PC-9 (cell line): ENCODE measurements at regions not wholly inside any gene's neighbourhood (a gene's known extent, or its start where the extent isn't known, plus 50 kb on each side); places are given as distances from the start of the nearest gene placed in this dataset.
"Not testable (repeated sequence)": the region's sequence is repeated elsewhere in the genome, so short reads cannot be mapped to it uniquely, and the experiment has no call there.

ENCODE experiments used
- BruUV-seq: library from RNA; stranded (reverse); fragments of 400-500 nt; replicated peaks from 2 replicates; lab custom pipeline; 2021; lab: Mats Ljungman, UMichigan
- CTCF ChIA-PET: fragments of 300-600 bp; sonication (Branson Sonifier 250); formaldehyde crosslinking; loops from one replicate; lab custom pipeline; 2022; ENCODE audit warnings: antibody characterized with exemption; lab: Charles Lee
- POLR2A ChIA-PET: fragments of 300-600 bp; sonication (Branson Sonifier 250); formaldehyde crosslinking; loops from one replicate; lab custom pipeline; 2022; ENCODE audit warnings: antibody characterized with exemption; ENCODE audit not compliant: unreplicated experiment; lab: Charles Lee
- DNase-seq, 2 experiments: peaks; one replicate each; pipeline versions ENCODE4 v3.0.0 to v3.0.0-alpha.2; 2015 to 2022; ENCODE audit warnings: mixed read lengths in 1 of 2
- H2AFZ ChIP-seq: fragments of 200-600 bp; sonication (generic); 2 replicates; pipeline ENCODE4 v1.8.1; 2017; ENCODE audit warnings: antibody characterized with exemption
- H3F3A ChIP-seq: fragments of 200-600 bp; sonication (generic); 2 replicates; pipeline ENCODE4 v1.8.1; 2017; ENCODE audit warnings: antibody characterized with exemption, mild to moderate bottlenecking, low read depth; ENCODE audit not compliant: insufficient read depth
- H3K27ac ChIP-seq: fragments of 200-600 bp; sonication (generic); 2 replicates; pipeline ENCODE4 v1.6.1; 2016; ENCODE audit warnings: mixed run types
- H3K27me3 ChIP-seq: fragments of 200-600 bp; sonication (generic); 2 replicates; pipeline ENCODE4 v1.6.1; 2016; ENCODE audit warnings: low read depth, mixed run types; ENCODE audit not compliant: insufficient read depth
- H3K36me3 ChIP-seq: fragments of 200-600 bp; sonication (generic); 2 replicates; pipeline ENCODE4 v1.6.1; 2016; ENCODE audit warnings: low read depth, mixed run types
- H3K4me1 ChIP-seq: fragments of 200-600 bp; sonication (generic); replicated peaks from 2 replicates; pipeline ENCODE4 v1.6.1; 2016; ENCODE audit warnings: mixed run types; ENCODE audit not compliant: insufficient read depth
- H3K4me2 ChIP-seq: fragments of 200-600 bp; sonication (generic); 2 replicates; pipeline ENCODE4 v1.6.1; 2017; ENCODE audit warnings: mixed run types
- H3K4me3 ChIP-seq: fragments of 200-600 bp; sonication (generic); 2 replicates; pipeline ENCODE4 v1.6.1; 2016; ENCODE audit warnings: mixed run types
- H3K79me2 ChIP-seq: fragments of 200-600 bp; sonication (generic); 2 replicates; pipeline ENCODE4 v1.6.1; 2017; ENCODE audit warnings: low read depth, mixed run types
- H3K9me2 ChIP-seq: fragments of 200-600 bp; sonication (generic); 2 replicates; pipeline ENCODE4 v1.8.1; 2017; ENCODE audit warnings: mild to moderate bottlenecking; ENCODE audit not compliant: insufficient read depth
- H3K9me3 ChIP-seq: fragments of 200-600 bp; sonication (generic); 2 replicates; pipeline ENCODE4 v1.8.1; 2016; ENCODE audit warnings: low read depth; ENCODE audit not compliant: insufficient read depth
- H4K20me1 ChIP-seq: fragments of 200-600 bp; sonication (generic); 2 replicates; pipeline ENCODE4 v1.8.1; 2017; ENCODE audit not compliant: insufficient read depth
- CTCF ChIP-seq: fragments of 200-600 bp; sonication (generic); conservative IDR thresholded peaks from 2 replicates; pipeline ENCODE4 v1.6.1; 2017; ENCODE audit warnings: mixed run types, antibody characterized with exemption, mild to moderate bottlenecking, moderate library complexity
- EZH2 ChIP-seq: fragments of 200-600 bp; sonication (generic); IDR thresholded peaks from 2 replicates; pipeline ENCODE4 v1.8.0; 2017; ENCODE audit warnings: antibody characterized with exemption, low read depth
- intact Hi-C: fragments of 100-400 bp; cut with micrococcal nuclease; formaldehyde crosslinking; loops from one replicate; pipeline ENCODE4 v1.10.0; 2022; ENCODE audit not compliant: unreplicated experiment

GRCh38 chr5:136446565-136446964 lies 81.2 kb upstream of the TRPC7 start:
- CTCF ChIA-PET = no interaction called here
- Histone ChIP-seq H3K9me3 (no peaks in the 10 kb centered on the region; the same call in 1 of the 2 replicates), H3F3A (no peaks in the 10 kb centered on the region), H4K20me1 (no peaks in the 10 kb centered on the region), H3K4me1 (no peaks in the 10 kb centered on the region), H3K4me2 (no peak overlapping the region), H3K79me2 (no peaks in the 10 kb centered on the region), H3K36me3 (no peaks in the 10 kb centered on the region), H2AFZ (no peak overlapping the region), H3K27me3 (no peaks in the 10 kb centered on the region), H3K4me3 (no peak overlapping the region), H3K27ac (no peak overlapping the region), H3K9me2 (no peaks in the 10 kb centered on the region)
- BruUV-seq = no TSS peak
- intact Hi-C loops = no loop called here
- TF ChIP-seq CTCF = no peak
- no peak for TF ChIP-seq EZH2
- no peak for DNase-seq
- POLR2A ChIA-PET = no interaction called here

GRCh38 chr5:136444099-136444498 lies 78.8 kb upstream of the TRPC7 start:
- CTCF ChIA-PET, DNase-seq, H3K36me3 ChIP-seq, POLR2A ChIA-PET, intact Hi-C loops, H3K4me3 ChIP-seq, BruUV-seq, H4K20me1 ChIP-seq, H3F3A ChIP-seq, H3K79me2 ChIP-seq, H3K4me1 ChIP-seq, H2AFZ ChIP-seq, H3K27ac ChIP-seq, H3K9me3 ChIP-seq, H3K9me2 ChIP-seq, H3K4me2 ChIP-seq, H3K27me3 ChIP-seq: not testable (repeated sequence)

- no peaks in the 10 kb centered on the region for H3K36me3 ChIP-seq
- peaks cover 5% of the 10 kb centered on the region for H3K9me3 ChIP-seq
- no peaks in the 10 kb centered on the region for H4K20me1 ChIP-seq
- H3K79me2 ChIP-seq = no peaks in the 10 kb centered on the region
- H3K4me2 ChIP-seq = no peak overlapping the region
- TF ChIP-seq CTCF (no peak), EZH2 (no peak)
- intact Hi-C loops = no loop called here
- DNase-seq = no peak
- H3F3A ChIP-seq = no peaks in the 10 kb centered on the region
- H3K4me3 ChIP-seq = no peak overlapping the region
- no peaks in the 10 kb centered on the region for H3K27me3 ChIP-seq
- no TSS peak for BruUV-seq
- CTCF ChIA-PET = no interaction called here
- peaks cover 4% of the 10 kb centered on the region; the same call in 1 of the 2 replicates for H3K4me1 ChIP-seq
- H3K27ac ChIP-seq = no peak overlapping the region
- H3K9me2 ChIP-seq = no peaks in the 10 kb centered on the region
- no peak overlapping the region for H2AFZ ChIP-seq
- POLR2A ChIA-PET = no interaction called here
Observed at GRCh38 chr5:136439367-136439766, 74.0 kb upstream of the TRPC7 start.

GRCh38 chr5:136435946-136436543 lies 70.7 kb upstream of the TRPC7 start:
- no peak overlapping the region for H3K27ac ChIP-seq
- DNase-seq = peak in 1 of 2 experiments; percentile 62
- no peaks in the 10 kb centered on the region for H3K79me2 ChIP-seq
- no peaks in the 10 kb centered on the region for H3F3A ChIP-seq
- no peak overlapping the region for H3K4me2 ChIP-seq
- POLR2A ChIA-PET = no interaction called here
- H3K4me1 ChIP-seq = peaks cover 4% of the 10 kb centered on the region; the same call in 1 of the 2 replicates
- CTCF ChIA-PET = no interaction called here
- no peak overlapping the region for H3K4me3 ChIP-seq
- no peaks in the 10 kb centered on the region for H3K27me3 ChIP-seq
- no peak overlapping the region for H2AFZ ChIP-seq
- no peaks in the 10 kb centered on the region for H4K20me1 ChIP-seq
- BruUV-seq = no TSS peak
- no peaks in the 10 kb centered on the region for H3K9me2 ChIP-seq
- intact Hi-C loops = no loop called here
- no peaks in the 10 kb centered on the region for H3K36me3 ChIP-seq
- TF ChIP-seq EZH2 = no peak
- TF ChIP-seq CTCF = no peak
- 0 out of 2 replicates have a peak, but pooled peaks cover 2% of the 10 kb centered on the region for H3K9me3 ChIP-seq
